GM23338 (cell line): ENCODE measurements at regions not wholly inside any gene's neighbourhood (a gene's known extent, or its start where the extent isn't known, plus 50 kb on each side); places are given as distances from the start of the nearest gene placed in this dataset.

Source experiments
- ATAC-seq: fragments of 200-7000 bp; cut with Tn5 transposase; 3 replicates; pipeline ENCODE4 v1.9.1; 2020
- DNase-seq: peaks from one replicate; pipeline ENCODE4 v3.0.0-alpha.2; 2015; ENCODE audit warnings: low spot score
- H2AFZ ChIP-seq: fragments of 200-600 bp; sonication (generic); 2 replicates; pipeline ENCODE4 v1.8.0; 2016; ENCODE audit warnings: antibody characterized with exemption, mild to moderate bottlenecking, moderate library complexity
- H3F3A ChIP-seq: fragments of 200-600 bp; sonication (generic); replicated peaks from 2 replicates; pipeline ENCODE4 v1.8.0; 2017; ENCODE audit warnings: antibody characterized with exemption, mixed run types, low read depth
- H3K27ac ChIP-seq: fragments of 200-600 bp; sonication (generic); 2 replicates; pipeline ENCODE4 v1.6.1; 2016; ENCODE audit warnings: low read depth
- H3K27me3 ChIP-seq: fragments of 200-600 bp; sonication (generic); 2 replicates; pipeline ENCODE4 v1.8.0; 2016; ENCODE audit warnings: mild to moderate bottlenecking, mixed run types, moderate library complexity; ENCODE audit not compliant: insufficient read depth
- H3K36me3 ChIP-seq: fragments of 200-600 bp; sonication (generic); 2 replicates; pipeline ENCODE4 v1.8.0; 2016; ENCODE audit warnings: mild to moderate bottlenecking; ENCODE audit not compliant: insufficient read depth
- H3K4me1 ChIP-seq: fragments of 200-600 bp; sonication (generic); 2 replicates; pipeline ENCODE4 v1.8.0; 2016; ENCODE audit warnings: mild to moderate bottlenecking, moderate library complexity; ENCODE audit not compliant: insufficient read depth
- H3K4me2 ChIP-seq: fragments of 200-600 bp; sonication (generic); 2 replicates; pipeline ENCODE4 v1.7.1; 2017; ENCODE audit warnings: mixed run types
- H3K4me3 ChIP-seq: fragments of 200-600 bp; sonication (generic); 2 replicates; pipeline ENCODE4 v1.6.1; 2016; ENCODE audit warnings: mixed run types
- H3K79me2 ChIP-seq: fragments of 200-600 bp; sonication (generic); replicated peaks from 2 replicates; pipeline ENCODE4 v1.8.0; 2017; ENCODE audit warnings: mild to moderate bottlenecking; ENCODE audit not compliant: insufficient read depth
- H3K9me2 ChIP-seq: fragments of 200-600 bp; sonication (generic); 2 replicates; pipeline ENCODE4 v1.8.0; 2017; ENCODE audit not compliant: insufficient read depth
- H4K20me1 ChIP-seq: fragments of 200-600 bp; sonication (generic); replicated peaks from 2 replicates; pipeline ENCODE4 v1.8.0; 2017; ENCODE audit warnings: mild to moderate bottlenecking; ENCODE audit not compliant: insufficient read depth
- H3K27ac Mint-ChIP-seq: 2 replicates; pipeline ENCODE4 v1.8.0; 2020; ENCODE audit warnings: inconsistent platforms, mild to moderate bottlenecking, moderate library complexity, mixed read lengths
- H3K27me3 Mint-ChIP-seq: 3 replicates; pipeline ENCODE4 v1.8.0; 2022; ENCODE audit warnings: low read depth, mild to moderate bottlenecking, moderate library complexity, mixed read lengths, inconsistent platforms; ENCODE audit not compliant: insufficient read depth, poor library complexity
- H3K36me3 Mint-ChIP-seq: 3 replicates; pipeline ENCODE4 v1.8.0; 2021; ENCODE audit warnings: low read depth, mild to moderate bottlenecking, inconsistent platforms, moderate library complexity, mixed read lengths
- H3K4me1 Mint-ChIP-seq: 3 replicates; pipeline ENCODE4 v1.8.0; 2020; ENCODE audit warnings: mild to moderate bottlenecking, inconsistent platforms, mixed read lengths
- H3K4me3 Mint-ChIP-seq: 3 replicates; pipeline ENCODE4 v1.8.0; 2021; ENCODE audit warnings: moderate library complexity, mild to moderate bottlenecking, inconsistent platforms, mixed read lengths
- H3K9me3 Mint-ChIP-seq: 3 replicates; pipeline ENCODE4 v1.8.0; 2020; ENCODE audit warnings: moderate library complexity, mild to moderate bottlenecking, inconsistent platforms, mixed read lengths
- CREB1 ChIP-seq: fragments of 250-450 bp; sonication (Bioruptor Pico); IDR thresholded peaks from 2 replicates; pipeline ENCODE4 v1.5.0; 2020; ENCODE audit warnings: low read depth, mild to moderate bottlenecking, moderate library complexity
- CTCF ChIP-seq, 2 experiments: fragments of 200-600 bp in 1 of 2; sonication (generic) in 1 of 2; conservative IDR thresholded peaks; 2 replicates each; pipeline versions ENCODE4 v1.5.1 to v1.6.1; 2016 to 2017; ENCODE audit warnings: antibody characterized with exemption in 2 of 2, low read depth in 2 of 2, mild to moderate bottlenecking in 2 of 2, moderate library complexity in 1 of 2
- EZH2phosphoT487 ChIP-seq: fragments of 200-600 bp; sonication (generic); IDR thresholded peaks from one replicate; pipeline ENCODE4 v1.8.1; 2018; ENCODE audit warnings: antibody characterized with exemption; ENCODE audit not compliant: unreplicated experiment
- JUNB ChIP-seq: IDR thresholded peaks from one replicate; pipeline ENCODE4 v1.6.1; 2016; ENCODE audit warnings: antibody characterized with exemption; ENCODE audit not compliant: unreplicated experiment
- NANOG ChIP-seq: IDR thresholded peaks from 2 replicates; pipeline ENCODE4 v1.6.1; 2016; ENCODE audit warnings: antibody characterized with exemption, borderline replicate concordance
- POLR2AphosphoS5 ChIP-seq: IDR thresholded peaks from 2 replicates; pipeline ENCODE4 v1.6.1; 2016; ENCODE audit warnings: antibody characterized with exemption, low read depth
- STAT1 ChIP-seq: IDR thresholded peaks from one replicate; pipeline ENCODE4 v1.6.1; 2016; ENCODE audit warnings: antibody characterized with exemption; ENCODE audit not compliant: unreplicated experiment
- ZNF114 ChIP-seq: fragments of 250-450 bp; sonication (Bioruptor Pico); IDR thresholded peaks from 2 replicates; pipeline ENCODE4 v1.5.0; 2020; ENCODE audit warnings: mild to moderate bottlenecking, moderate library complexity
- ZNF331 ChIP-seq: fragments of 250-450 bp; sonication (Bioruptor Pico); IDR thresholded peaks from 2 replicates; pipeline ENCODE4 v1.5.0; 2020; ENCODE audit warnings: low read depth, mild to moderate bottlenecking, moderate library complexity
- TF ChIP-seq, protein P1 (sequence below): fragments of 250-450 bp; sonication (Bioruptor Pico); IDR thresholded peaks from 2 replicates; pipeline ENCODE4 v1.5.0; 2020; ENCODE audit warnings: mild to moderate bottlenecking, moderate library complexity

GRCh38 chr12:90060031-90060430 lies 351.4 kb upstream of the ATP2B1 start (continued):
- no peak for TF ChIP-seq ZNF114

DNA sequence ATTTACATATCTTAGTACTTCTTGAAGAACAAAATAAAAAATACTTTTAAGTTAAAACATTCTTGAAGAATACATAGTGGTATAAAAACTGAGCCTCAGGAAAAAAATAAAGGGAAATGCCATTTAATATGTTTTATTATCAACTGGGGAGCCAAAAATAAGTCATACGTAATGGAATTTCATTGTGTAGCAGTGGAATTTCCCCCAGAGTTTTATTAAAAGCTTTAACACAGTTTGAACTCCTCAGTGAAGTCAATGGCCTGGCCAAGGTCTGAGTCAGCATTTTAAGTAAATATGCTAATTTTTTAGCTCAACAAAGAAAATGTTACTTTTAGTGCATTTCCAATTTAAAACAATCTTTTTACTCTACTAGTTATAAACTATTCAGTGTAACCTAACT lies 350.1 kb upstream of the ATP2B1 start:
- Histone ChIP-seq H3K79me2 (no peaks in the 10 kb centered on the region), H3K9me2 (peaks cover 4% of the 10 kb centered on the region), H3K4me2 (no peak overlapping the region), H3K27ac (no peak overlapping the region), H3K4me3 (no peak overlapping the region), H3K36me3 (no peaks in the 10 kb centered on the region), H3K27me3 (no peaks in the 10 kb centered on the region), H3K4me1 (no peaks in the 10 kb centered on the region), H2AFZ (no peak overlapping the region), H4K20me1 (no peaks in the 10 kb centered on the region), H3F3A (no peaks in the 10 kb centered on the region)
- no peaks in the 10 kb centered on the region for H3K27me3 Mint-ChIP-seq
- H3K9me3 Mint-ChIP-seq: no peaks in the 10 kb centered on the region
- H3K4me3 Mint-ChIP-seq: no peak overlapping the region
- ATAC-seq (no peak), DNase-seq (no peak)
- H3K4me1 Mint-ChIP-seq: peaks cover 8% of the 10 kb centered on the region; the same call in 2 of the 3 replicates
- H3K36me3 Mint-ChIP-seq: no peaks in the 10 kb centered on the region
- TF ChIP-seq STAT1 (no peak), CTCF (conservative IDR thresholded peaks at IDR 0.05; ENCODE audit: low read depth in 2 of 2) (no peak), ZNF114 (no peak), CREB1 (CRISPR knock-in tag) (no peak), NANOG (no peak), POLR2AphosphoS5 (no peak)
- peak overlapping the region; percentile 36 for H3K27ac Mint-ChIP-seq

DNA sequence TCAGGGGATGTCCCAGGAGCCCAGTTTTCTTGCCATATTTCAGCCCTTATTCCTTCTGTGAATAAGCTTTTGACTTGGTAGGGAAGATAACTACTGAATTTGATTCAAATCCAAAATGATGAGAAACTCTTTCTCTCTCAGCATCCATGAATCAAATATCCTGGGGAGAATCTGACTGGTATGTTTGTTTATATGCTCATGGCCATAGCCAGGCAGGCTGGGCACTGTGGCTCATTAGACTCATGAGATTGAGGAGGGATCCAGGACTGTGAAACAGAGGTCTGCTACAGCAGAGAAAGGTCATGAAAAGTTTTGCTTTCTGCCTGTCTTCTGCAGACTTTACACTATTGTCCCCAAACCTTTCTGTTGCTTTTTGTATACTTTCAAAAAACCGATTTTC lies 346.4 kb upstream of the ATP2B1 start:
- ATAC-seq (no peak), DNase-seq (no peak)
- H3K4me3 ChIP-seq: no peak overlapping the region
- peaks cover 4% of the 10 kb centered on the region for H3K9me2 ChIP-seq
- Mint-ChIP-seq H3K27me3 (no peaks in the 10 kb centered on the region), H3K36me3 (no peaks in the 10 kb centered on the region), H3K4me1 (peaks cover 8% of the 10 kb centered on the region; the same call in 2 of the 3 replicates), H3K4me3 (no peak overlapping the region), H3K9me3 (no peaks in the 10 kb centered on the region), H3K27ac (no peak overlapping the region)
- H4K20me1 ChIP-seq: no peaks in the 10 kb centered on the region
- TF ChIP-seq JUNB: no peak
- TF ChIP-seq NANOG: no peak
- TF ChIP-seq EZH2phosphoT487: no peak
- TF ChIP-seq, protein P1, sequence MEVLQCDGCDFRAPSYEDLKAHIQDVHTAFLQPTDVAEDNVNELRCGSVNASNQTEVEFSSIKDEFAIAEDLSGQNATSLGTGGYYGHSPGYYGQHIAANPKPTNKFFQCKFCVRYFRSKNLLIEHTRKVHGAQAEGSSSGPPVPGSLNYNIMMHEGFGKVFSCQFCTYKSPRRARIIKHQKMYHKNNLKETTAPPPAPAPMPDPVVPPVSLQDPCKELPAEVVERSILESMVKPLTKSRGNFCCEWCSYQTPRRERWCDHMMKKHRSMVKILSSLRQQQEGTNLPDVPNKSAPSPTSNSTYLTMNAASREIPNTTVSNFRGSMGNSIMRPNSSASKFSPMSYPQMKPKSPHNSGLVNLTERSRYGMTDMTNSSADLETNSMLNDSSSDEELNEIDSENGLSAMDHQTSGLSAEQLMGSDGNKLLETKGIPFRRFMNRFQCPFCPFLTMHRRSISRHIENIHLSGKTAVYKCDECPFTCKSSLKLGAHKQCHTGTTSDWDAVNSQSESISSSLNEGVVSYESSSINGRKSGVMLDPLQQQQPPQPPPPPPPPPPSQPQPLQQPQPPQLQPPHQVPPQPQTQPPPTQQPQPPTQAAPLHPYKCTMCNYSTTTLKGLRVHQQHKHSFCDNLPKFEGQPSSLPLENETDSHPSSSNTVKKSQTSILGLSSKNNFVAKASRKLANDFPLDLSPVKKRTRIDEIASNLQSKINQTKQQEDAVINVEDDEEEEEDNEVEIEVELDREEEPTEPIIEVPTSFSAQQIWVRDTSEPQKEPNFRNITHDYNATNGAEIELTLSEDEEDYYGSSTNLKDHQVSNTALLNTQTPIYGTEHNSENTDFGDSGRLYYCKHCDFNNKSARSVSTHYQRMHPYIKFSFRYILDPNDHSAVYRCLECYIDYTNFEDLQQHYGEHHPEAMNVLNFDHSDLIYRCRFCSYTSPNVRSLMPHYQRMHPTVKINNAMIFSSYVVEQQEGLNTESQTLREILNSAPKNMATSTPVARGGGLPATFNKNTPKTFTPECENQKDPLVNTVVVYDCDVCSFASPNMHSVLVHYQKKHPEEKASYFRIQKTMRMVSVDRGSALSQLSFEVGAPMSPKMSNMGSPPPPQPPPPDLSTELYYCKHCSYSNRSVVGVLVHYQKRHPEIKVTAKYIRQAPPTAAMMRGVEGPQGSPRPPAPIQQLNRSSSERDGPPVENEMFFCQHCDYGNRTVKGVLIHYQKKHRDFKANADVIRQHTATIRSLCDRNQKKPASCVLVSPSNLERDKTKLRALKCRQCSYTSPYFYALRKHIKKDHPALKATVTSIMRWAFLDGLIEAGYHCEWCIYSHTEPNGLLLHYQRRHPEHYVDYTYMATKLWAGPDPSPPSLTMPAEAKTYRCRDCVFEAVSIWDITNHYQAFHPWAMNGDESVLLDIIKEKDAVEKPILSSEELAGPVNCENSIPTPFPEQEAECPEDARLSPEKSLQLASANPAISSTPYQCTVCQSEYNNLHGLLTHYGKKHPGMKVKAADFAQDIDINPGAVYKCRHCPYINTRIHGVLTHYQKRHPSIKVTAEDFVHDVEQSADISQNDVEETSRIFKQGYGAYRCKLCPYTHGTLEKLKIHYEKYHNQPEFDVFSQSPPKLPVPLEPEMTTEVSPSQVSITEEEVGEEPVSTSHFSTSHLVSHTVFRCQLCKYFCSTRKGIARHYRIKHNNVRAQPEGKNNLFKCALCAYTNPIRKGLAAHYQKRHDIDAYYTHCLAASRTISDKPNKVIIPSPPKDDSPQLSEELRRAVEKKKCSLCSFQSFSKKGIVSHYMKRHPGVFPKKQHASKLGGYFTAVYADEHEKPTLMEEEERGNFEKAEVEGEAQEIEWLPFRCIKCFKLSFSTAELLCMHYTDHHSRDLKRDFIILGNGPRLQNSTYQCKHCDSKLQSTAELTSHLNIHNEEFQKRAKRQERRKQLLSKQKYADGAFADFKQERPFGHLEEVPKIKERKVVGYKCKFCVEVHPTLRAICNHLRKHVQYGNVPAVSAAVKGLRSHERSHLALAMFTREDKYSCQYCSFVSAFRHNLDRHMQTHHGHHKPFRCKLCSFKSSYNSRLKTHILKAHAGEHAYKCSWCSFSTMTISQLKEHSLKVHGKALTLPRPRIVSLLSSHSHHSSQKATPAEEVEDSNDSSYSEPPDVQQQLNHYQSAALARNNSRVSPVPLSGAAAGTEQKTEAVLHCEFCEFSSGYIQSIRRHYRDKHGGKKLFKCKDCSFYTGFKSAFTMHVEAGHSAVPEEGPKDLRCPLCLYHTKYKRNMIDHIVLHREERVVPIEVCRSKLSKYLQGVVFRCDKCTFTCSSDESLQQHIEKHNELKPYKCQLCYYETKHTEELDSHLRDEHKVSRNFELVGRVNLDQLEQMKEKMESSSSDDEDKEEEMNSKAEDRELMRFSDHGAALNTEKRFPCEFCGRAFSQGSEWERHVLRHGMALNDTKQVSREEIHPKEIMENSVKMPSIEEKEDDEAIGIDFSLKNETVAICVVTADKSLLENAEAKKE: no peak
- no peak for TF ChIP-seq ZNF331 (CRISPR knock-in tag)
- no peaks in the 10 kb centered on the region for H3F3A ChIP-seq
- H3K27ac ChIP-seq: no peak overlapping the region
- H3K4me1 ChIP-seq: no peaks in the 10 kb centered on the region
- H3K36me3 ChIP-seq: no peaks in the 10 kb centered on the region
- H3K4me2 ChIP-seq: no peak overlapping the region
- H3K27me3 ChIP-seq: no peaks in the 10 kb centered on the region
- H2AFZ ChIP-seq: no peak overlapping the region
- no peaks in the 10 kb centered on the region for H3K79me2 ChIP-seq
